Embryonic facial prominence (tissue), 1 donor: ENCODE measurements at regions not wholly inside any gene's neighbourhood (a gene's known extent, or its start where the extent isn't known, plus 50 kb on each side); places are given as distances from the start of the nearest gene placed in this dataset.
"Not testable (repeated sequence)": the region's sequence is repeated elsewhere in the genome, so short reads cannot be mapped to it uniquely, and the experiment has no call there.

Source experiments
- DNase-seq: peaks from one replicate; pipeline ENCODE4 v3.0.0-alpha.2; 2016; ENCODE audit errors: extremely low spot score

GRCh38 chr1:219433496-219434131 lies 179.3 kb downstream of the ZC3H11B start:
- no peak for DNase-seq

DNA sequence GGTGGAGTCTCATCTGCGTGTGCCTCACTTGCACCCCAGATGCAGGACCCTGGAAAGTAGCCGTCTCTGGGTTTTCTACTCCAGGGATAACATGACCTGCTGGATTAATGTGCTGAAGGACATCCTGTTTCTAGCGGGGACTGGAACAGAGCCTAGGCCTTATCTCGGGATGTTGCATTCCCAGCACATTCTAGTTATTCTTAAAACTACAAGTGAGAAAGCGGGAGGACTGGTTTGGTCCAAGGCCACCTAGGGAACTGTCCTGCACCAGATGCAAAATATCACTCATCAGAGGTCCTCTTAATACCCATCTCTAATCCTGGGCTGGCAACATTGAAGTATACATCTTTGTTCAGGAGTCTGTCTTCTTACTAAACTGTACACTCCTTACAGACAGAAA lies 179.9 kb downstream of the ZC3H11B start:
- DNase-seq, result no peak

- DNase-seq, result no peak
These were observed 180.7 kb downstream of the ZC3H11B start for GRCh38 chr1:219432191-219432606.

GRCh38 chr1:219430419-219430818 lies 182.5 kb downstream of the ZC3H11B start:
- DNase-seq, result no peak

GRCh38 chr1:219428651-219429050 lies 184.3 kb downstream of the ZC3H11B start:
- no peak for DNase-seq

GRCh38 chr1:219427989-219428388 lies 184.9 kb downstream of the ZC3H11B start:
- no peak for DNase-seq

DNA sequence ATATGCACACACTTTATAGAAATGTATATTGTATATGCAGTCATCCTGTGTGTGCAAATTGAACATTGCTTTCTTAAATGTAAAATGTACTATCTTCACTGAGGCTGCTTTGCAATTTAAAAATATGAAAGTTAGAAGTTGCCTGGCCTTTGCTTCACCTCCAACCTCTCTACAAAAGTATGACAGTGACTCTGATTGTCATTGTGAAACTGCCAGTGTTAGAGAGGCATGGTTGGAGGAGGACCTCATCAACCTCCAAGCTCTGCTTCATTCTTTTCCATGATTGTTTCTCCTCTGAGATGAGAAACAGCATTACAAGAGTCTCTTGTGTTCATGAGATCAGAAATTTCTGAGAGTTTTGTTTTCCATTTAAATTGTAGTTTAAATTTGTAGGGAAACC lies 185.5 kb downstream of the ZC3H11B start:
- DNase-seq, result no peak

DNA sequence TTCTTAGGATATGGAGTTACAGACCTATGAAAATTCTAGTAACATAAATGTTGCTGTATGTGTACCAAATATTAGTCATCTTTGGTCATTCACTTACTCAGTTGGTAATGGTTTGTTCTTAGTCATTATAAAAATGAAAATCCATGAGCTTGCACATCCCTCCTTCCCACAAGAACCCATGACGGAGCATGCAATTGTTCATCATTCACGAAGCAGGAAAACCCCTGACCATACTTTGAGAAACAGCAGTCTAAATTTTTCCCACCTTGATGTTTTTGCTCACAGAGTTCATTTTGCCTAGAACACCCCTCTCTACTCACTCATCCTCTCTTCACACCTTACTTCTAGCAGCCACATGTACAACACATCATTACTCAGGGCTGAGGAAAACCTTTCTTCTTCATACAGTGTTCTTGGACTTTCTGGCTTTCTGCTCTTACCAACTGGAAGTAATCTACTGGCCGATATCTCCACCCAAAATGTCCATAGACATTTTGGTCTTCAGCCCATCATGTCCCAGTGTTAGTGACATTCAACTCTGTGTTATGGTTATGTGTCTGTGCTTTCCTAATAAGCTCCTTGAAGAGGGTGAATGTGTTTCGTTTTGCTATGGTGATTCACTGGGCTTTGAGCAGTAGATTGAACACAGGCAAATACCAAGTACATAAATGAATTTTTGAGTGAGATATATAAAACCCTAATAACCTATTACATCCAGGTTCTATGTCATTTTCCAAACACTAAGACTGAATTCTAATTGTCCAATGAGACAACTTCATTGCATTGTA lies 189.9 kb downstream of the ZC3H11B start:
- DNase-seq, result no peak

GRCh38 chr1:219420913-219421312 lies 192.0 kb downstream of the ZC3H11B start:
- DNase-seq, result no peak

GRCh38 chr1:219419860-219420259 lies 193.0 kb downstream of the ZC3H11B start:
- no peak for DNase-seq

GRCh38 chr1:219419065-219419464 lies 193.8 kb downstream of the ZC3H11B start:
- no peak for DNase-seq

DNA sequence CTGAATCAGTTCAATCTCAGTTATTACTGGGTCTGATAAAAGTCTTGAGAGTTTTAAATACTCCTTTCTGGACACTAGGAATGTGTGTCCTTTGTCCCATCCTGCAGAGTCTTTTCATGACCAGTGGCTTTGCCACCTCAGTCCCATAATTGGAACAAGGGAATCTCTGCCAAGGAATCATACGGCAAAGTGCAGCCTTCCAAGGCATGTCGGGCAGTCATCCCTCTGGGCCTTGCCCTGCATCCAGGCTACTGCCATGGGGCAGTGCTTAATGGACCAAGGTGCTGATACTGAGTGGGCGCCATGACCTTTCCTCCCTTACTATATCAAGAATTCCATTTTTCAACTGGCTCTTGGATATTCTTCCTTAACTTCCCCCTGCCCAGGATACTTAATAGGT lies 195.3 kb downstream of the ZC3H11B start:
- DNase-seq, result no peak

GRCh38 chr1:219416598-219417238 lies 196.2 kb downstream of the ZC3H11B start:
- DNase-seq, result no peak

GRCh38 chr1:219415915-219416314 lies 197.0 kb downstream of the ZC3H11B start:
- DNase-seq, result no peak

GRCh38 chr1:219415433-219415832 lies 197.5 kb downstream of the ZC3H11B start:
- no peak for DNase-seq

DNA sequence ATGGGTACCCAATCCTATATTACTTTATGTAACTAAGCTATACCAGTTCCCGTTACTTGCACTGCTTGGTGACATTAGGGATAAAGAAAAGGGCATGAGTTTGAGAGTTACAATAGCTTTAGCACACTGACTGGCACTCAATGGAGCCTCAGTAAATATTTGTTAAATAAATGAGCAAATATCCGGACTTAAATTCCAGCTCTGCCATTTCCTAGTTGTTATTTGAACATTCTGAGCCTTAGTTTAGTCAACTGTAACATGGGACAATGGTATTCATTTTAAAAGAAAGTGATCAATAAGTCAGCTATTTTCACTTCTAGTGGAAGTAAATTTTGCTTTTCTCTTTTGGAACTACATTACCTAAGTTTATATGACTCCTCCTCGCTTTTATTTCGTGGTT lies 198.7 kb downstream of the ZC3H11B start:
- no peak for DNase-seq

DNA sequence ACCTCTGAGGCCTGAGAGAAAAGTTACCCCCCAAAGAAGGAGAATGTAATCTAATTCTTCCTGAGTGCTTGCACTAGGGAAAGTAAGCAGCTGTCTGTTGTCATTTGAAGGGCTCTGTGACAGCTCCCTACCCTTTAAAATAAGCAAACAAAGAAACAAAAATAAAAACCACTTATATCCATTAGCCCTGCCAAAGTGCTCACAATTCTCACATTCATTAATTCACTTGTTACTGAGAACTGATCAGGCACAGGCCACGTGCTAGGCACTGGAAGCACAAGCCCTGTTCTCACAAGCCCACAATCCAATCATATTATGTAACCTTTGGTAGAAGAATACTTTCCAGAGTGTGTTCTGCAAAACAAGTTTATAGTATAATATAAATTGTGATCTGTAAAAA lies 199.4 kb downstream of the ZC3H11B start:
- DNase-seq, result no peak

GRCh38 chr1:219412772-219413171 lies 200.1 kb downstream of the ZC3H11B start:
- DNase-seq, result no peak

DNA sequence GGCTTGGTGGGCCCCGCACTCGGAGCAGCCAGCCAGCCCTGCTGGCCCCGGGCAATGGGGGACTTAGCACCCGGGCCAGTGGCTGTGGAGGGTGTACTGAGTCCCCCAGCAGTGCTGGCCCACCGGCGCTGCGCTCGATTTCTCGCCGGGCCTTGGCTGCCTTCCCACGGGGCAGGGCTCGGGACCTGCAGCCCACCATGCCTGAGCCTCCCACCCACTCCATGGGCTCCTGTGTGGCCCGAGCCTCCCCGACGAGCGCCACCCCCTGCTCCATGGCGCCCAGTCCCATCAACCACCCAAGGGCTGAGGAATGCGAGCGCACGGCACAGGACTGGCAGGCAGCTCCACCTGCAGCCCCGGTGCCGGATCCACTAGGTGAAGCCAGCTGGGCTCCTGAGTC lies 202.2 kb downstream of the ZC3H11B start:
- DNase-seq, result not testable (repeated sequence)

DNA sequence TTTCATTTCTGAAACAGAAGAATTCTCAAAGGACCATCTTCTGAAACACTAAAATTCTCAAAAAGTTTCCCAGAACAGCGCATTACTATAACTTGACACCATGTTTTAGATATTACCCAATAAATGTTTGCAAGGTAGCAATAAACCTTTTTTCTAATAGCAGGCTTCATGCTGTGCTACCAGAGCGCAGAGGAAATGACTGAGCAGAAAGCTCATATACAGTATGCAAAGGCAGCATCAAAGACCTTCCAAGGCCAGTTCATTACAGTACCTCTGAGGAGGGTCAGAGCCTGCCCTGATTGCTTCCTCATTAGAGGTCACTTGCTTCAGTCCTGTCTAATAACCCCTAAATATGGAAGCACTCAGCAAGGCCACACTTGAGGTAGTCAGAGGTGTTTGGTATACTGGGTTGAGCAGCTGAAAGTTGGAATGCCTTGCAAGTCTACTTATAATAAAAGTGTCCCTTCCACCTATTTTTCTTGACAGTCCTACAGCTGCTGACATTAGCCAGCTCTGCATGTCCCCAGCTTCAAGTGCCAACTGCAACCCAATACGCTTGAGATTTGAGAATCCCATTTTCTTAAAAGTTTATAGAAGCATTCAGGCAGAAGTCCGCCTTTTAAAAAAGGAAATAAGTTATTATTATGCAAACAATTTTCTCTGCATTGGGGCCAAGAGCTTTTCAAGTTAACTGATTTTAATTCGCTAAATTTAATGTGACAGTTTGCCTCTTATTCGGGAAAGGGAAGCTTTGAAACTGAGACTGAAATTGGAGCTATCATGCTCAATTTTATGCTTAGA lies 207.2 kb downstream of the ZC3H11B start:
- DNase-seq, result no peak

DNA sequence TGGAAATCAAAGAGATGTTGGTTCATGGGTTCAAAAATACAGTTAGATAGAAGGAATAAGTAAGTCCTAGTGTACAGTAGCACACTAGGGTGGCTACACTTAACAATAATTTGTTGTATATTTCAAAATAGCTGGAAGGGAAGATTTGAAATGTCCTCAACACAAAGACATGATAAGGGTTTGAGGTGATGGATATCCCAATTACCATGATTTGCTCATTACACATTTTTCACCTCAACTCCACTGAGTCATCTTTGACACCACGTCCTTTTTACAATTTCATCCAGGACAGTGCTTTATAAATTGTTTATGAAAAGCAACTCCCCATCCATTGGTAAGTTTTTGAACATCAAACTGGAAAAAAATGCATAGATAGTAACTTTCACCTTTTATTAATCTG lies 208.3 kb downstream of the ZC3H11B start:
- no peak for DNase-seq

DNA sequence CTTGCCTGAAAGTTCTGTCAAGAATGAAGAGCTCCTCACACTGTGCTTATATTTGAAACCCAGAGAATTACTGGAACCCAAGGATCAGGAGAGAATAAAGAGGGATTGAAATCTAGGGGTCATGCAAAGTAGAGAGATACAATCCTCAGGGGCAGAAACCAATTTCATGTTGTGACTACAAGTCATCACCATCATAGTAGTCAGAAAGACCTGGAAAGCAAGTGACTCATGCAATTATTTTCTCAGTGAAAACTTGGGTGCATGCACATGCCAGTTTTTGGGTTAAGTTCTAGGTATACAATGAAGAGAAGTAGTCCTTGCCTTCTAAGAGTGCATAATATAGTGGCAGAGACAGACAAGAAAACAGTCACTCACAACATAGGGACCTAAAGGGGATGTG lies 210.0 kb downstream of the ZC3H11B start:
- no peak for DNase-seq
